Neural crest cell (in vitro differentiated cells): ENCODE measurements at regions not wholly inside any gene's neighbourhood (a gene's known extent, or its start where the extent isn't known, plus 50 kb on each side); places are given as distances from the start of the nearest gene placed in this dataset.

Experiments used
- DNase-seq: peaks from one replicate; pipeline ENCODE4 v3.0.0; 2021; ENCODE audit warnings: low read depth, mixed read lengths, low spot score
- H3K27ac Mint-ChIP-seq: one replicate; pipeline ENCODE4 v1.8.0; 2021; ENCODE audit warnings: mild to moderate bottlenecking, mixed read lengths; ENCODE audit not compliant: unreplicated experiment
- H3K27me3 Mint-ChIP-seq: 2 replicates; pipeline ENCODE4 v1.8.0; 2021; ENCODE audit warnings: low read depth, mild to moderate bottlenecking, mixed read lengths
- H3K36me3 Mint-ChIP-seq: 2 replicates; pipeline ENCODE4 v1.8.0; 2021; ENCODE audit warnings: low read depth, mild to moderate bottlenecking, mixed read lengths
- H3K4me1 Mint-ChIP-seq: 2 replicates; pipeline ENCODE4 v1.8.0; 2021; ENCODE audit warnings: mixed read lengths
- H3K4me3 Mint-ChIP-seq: one replicate; pipeline ENCODE4 v1.8.0; 2021; ENCODE audit warnings: mild to moderate bottlenecking, mixed read lengths
- H3K9me3 Mint-ChIP-seq: 2 replicates; pipeline ENCODE4 v1.8.0; 2021; ENCODE audit warnings: mixed read lengths
- TF ChIP-seq, protein P1 (sequence below): fragments of 200-600 bp; sonication (generic); conservative IDR thresholded peaks from 2 replicates; pipeline ENCODE4 v1.5.0; 2021; ENCODE audit warnings: antibody characterized with exemption, mild to moderate bottlenecking

DNA sequence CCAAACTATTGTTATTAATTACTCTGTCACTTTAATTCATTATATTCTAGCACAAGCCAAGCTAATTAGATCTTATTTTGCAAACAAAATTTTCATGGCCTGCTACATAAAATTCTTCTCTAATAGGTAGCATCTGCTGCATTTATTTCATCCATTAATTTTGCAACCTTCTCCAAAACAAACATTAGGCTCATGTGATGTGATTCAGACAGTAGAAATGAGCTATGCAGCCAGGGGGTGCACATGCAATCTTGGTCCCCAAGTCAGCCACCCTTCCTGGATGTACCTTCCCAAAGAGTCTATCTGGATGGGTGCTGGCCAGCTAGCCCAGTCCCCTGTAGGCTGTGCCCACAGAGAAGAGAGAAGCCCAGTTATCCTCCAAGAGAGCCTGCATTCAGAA is 242.1 kb upstream of the OSR1 start:
- Mint-ChIP-seq H3K9me3 (peaks cover 6% of the 10 kb centered on the region), H3K36me3 (no peaks in the 10 kb centered on the region), H3K4me3 (no peak overlapping the region), H3K27me3 (peaks cover 20% of the 10 kb centered on the region), H3K4me1 (no peaks in the 10 kb centered on the region), H3K27ac (no peak overlapping the region)
- no peak for DNase-seq
- TF ChIP-seq, protein P1, sequence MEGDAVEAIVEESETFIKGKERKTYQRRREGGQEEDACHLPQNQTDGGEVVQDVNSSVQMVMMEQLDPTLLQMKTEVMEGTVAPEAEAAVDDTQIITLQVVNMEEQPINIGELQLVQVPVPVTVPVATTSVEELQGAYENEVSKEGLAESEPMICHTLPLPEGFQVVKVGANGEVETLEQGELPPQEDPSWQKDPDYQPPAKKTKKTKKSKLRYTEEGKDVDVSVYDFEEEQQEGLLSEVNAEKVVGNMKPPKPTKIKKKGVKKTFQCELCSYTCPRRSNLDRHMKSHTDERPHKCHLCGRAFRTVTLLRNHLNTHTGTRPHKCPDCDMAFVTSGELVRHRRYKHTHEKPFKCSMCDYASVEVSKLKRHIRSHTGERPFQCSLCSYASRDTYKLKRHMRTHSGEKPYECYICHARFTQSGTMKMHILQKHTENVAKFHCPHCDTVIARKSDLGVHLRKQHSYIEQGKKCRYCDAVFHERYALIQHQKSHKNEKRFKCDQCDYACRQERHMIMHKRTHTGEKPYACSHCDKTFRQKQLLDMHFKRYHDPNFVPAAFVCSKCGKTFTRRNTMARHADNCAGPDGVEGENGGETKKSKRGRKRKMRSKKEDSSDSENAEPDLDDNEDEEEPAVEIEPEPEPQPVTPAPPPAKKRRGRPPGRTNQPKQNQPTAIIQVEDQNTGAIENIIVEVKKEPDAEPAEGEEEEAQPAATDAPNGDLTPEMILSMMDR = no peak

DNA sequence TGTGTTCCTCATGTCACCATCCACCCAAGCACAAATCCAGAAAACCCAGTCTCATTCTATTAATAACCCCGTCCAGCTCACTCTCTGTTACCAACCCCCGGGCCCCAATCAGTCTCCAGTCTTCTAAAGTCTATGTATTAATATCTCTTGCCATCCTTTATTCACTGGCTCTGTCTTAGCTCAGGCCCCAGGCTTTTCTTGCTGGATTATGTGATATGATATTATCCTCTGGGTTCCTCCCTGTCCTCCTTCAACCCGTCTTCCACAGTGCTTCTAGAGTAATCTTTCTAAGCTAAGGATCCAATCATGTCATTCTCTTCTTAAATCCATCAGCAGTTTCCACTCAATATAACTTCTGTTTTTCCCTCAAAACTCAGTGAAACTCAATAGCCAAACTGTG is 240.5 kb upstream of the OSR1 start:
- Mint-ChIP-seq H3K4me1 (no peaks in the 10 kb centered on the region), H3K4me3 (no peak overlapping the region), H3K27me3 (peaks cover 14% of the 10 kb centered on the region), H3K27ac (no peak overlapping the region), H3K36me3 (no peaks in the 10 kb centered on the region), H3K9me3 (peaks cover 2% of the 10 kb centered on the region)
- no peak for DNase-seq
- TF ChIP-seq, protein P1 = no peak

DNA sequence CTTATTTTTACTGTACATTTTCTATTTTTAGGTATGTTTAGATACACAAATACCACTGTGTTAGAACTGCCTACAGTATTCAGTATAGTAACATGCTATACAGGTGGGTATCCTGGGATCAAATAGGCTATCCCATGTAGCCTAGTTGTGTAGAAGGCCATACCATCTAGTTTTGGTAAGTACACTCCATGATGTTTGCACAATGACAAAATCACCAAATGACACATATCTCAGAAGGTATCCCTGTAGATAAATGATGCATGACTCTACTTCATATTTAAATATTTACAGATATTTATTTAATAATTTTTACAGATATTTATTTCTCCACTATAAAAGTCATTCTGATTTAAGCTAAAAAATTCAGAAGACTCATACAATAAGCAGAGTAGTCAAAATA is 233.8 kb upstream of the OSR1 start:
- Mint-ChIP-seq H3K9me3 (no peaks in the 10 kb centered on the region), H3K4me3 (no peak overlapping the region), H3K4me1 (no peaks in the 10 kb centered on the region), H3K27ac (no peak overlapping the region), H3K27me3 (peaks cover 3% of the 10 kb centered on the region), H3K36me3 (no peaks in the 10 kb centered on the region)
- TF ChIP-seq, protein P1 = no peak
- DNase-seq = no peak

DNA sequence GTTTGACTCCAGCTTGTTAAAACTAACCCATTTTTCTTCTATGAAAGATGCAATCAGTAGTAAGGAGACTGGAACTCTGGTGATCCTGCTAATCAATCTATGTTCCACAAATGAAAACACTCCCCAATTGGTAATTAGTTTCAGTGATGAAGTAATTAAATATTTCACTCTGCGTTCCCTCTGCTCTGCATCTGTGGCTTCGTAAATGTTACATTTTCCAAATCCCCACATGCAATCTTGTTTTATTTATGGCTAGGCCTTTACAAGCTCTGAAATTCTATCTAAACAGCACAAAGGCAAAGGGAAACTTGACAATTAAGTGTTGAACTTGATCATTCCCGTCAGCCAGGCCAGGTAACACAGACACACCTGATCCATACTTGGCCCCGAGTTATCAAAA is 231.4 kb upstream of the OSR1 start:
- no peaks in the 10 kb centered on the region for H3K9me3 Mint-ChIP-seq
- H3K27me3 Mint-ChIP-seq = no peaks in the 10 kb centered on the region
- H3K27ac Mint-ChIP-seq = no peak overlapping the region
- H3K4me1 Mint-ChIP-seq = no peaks in the 10 kb centered on the region
- DNase-seq = no peak
- H3K36me3 Mint-ChIP-seq = no peaks in the 10 kb centered on the region
- TF ChIP-seq, protein P1 = no peak
- H3K4me3 Mint-ChIP-seq = no peak overlapping the region

DNA sequence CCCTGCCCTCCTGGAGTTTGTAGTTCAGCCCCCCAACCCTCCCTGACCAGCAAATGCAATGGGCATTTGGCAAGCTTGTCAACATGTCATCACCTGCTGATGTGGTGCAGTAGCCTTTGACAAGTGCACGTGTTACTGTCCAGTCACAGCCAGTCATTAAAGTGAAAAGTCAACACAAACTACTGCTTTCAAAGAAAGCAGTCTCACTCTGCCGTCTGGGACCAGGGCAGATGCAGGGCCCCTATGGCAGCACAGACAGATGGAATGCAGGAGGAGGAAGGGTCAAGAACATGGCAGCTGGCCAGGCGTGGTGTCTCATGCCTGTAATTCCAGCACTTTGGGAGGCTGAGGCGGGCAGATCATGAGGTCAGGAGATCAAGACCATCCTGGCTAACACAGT is 222.4 kb upstream of the OSR1 start:
- Mint-ChIP-seq H3K4me1 (no peaks in the 10 kb centered on the region), H3K9me3 (no peaks in the 10 kb centered on the region), H3K27ac (no peak overlapping the region), H3K27me3 (peaks cover 3% of the 10 kb centered on the region), H3K36me3 (no peaks in the 10 kb centered on the region), H3K4me3 (no peak overlapping the region)
- DNase-seq = no peak
- TF ChIP-seq, protein P1 = no peak

DNA sequence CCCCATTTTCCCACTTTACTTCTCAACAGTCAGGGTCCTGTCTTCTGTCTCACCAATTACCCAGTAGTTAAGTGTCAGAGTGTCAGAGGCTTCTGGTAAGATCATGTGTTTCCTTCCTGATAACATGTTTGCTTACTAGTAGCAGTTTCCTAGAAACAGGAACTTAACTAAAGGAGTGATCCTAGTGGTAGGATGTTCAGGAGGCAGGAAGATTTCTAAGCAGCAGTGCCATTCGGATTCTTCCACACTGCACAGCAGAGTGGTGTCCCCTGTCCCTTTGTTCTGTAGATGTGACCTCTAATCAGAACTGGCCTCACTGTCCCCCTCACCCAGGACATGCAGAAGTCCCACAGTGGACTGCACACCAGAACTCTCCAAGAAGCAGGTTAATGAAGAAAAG is 221.8 kb upstream of the OSR1 start:
- no peak for DNase-seq
- Mint-ChIP-seq H3K4me3 (no peak overlapping the region), H3K4me1 (no peaks in the 10 kb centered on the region), H3K27me3 (peaks cover 3% of the 10 kb centered on the region), H3K36me3 (no peaks in the 10 kb centered on the region), H3K27ac (no peak overlapping the region), H3K9me3 (no peaks in the 10 kb centered on the region)
- TF ChIP-seq, protein P1 = no peak
